ENCODE measurements at regions not wholly inside any gene's neighbourhood (a gene's known extent, or its start where the extent isn't known, plus 50 kb on each side); places are given as distances from the start of the nearest gene placed in this dataset.

DNA sequence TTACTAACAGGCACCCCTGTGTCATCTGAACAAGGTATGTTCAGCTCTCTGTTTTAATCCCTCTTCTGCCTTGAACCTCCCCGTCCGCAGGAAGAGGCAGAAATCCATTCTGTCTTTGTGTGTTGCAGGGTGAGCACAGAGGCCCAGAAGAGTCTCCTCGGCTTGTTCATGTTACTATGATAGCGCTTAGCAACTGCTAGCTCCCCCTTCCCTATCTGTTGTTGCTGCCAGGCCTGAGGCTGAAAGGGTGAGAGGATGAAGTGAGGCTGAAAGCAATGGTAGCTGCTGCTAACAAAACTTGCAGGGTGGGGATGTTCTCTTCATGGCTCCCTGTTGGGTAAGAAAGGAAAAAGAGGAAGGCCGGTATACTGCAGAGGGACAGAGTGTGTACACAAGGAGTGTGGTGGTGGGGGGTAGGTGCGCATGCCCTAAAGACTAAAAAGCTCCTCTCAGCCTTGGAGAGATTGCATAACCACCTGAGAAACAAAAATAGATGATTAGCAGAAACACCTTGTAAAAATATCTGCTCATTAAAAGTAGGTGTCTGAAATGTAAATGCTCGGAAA lies 55.2 kb upstream of the CITED2 start:
- CTCF ChIA-PET, result interaction anchor here (1.5 kb wide), 2 partner anchors 10 to 22 kb away, joined by 3 read pairs; no protein-coding TSS in a partner anchor
- TF ChIP-seq, protein P1, sequence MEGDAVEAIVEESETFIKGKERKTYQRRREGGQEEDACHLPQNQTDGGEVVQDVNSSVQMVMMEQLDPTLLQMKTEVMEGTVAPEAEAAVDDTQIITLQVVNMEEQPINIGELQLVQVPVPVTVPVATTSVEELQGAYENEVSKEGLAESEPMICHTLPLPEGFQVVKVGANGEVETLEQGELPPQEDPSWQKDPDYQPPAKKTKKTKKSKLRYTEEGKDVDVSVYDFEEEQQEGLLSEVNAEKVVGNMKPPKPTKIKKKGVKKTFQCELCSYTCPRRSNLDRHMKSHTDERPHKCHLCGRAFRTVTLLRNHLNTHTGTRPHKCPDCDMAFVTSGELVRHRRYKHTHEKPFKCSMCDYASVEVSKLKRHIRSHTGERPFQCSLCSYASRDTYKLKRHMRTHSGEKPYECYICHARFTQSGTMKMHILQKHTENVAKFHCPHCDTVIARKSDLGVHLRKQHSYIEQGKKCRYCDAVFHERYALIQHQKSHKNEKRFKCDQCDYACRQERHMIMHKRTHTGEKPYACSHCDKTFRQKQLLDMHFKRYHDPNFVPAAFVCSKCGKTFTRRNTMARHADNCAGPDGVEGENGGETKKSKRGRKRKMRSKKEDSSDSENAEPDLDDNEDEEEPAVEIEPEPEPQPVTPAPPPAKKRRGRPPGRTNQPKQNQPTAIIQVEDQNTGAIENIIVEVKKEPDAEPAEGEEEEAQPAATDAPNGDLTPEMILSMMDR (IDR thresholded peaks at IDR 0.05; ENCODE audit: control extremely low read depth, extremely low read depth, low read depth, missing control alignments), result no peak
- DNase-seq (ENCODE audit: extremely low spot score), result no peak
- POLR2A ChIA-PET, result no interaction called here

DNA sequence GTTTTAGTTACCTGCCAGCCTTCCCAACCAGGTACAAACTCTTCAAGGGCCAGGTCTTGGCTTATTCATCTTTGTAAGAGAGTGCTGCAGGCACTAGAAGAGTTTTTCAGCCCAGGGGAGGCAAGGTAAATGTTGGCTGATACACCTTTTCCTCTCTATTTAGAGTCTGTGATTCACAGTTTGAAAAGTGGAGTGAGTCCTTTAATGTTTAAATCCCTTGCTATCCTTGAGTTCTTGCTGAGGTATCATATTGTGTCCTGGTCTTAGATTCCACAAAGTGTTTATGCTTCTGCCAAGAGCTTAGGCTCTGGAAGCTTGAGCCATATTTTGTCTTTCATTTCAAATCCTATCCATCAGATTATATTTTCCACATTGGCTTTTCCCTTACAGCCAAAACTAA lies 52.8 kb upstream of the CITED2 start:
- no peak for DNase-seq (ENCODE audit: extremely low spot score)
- ChIA-PET POLR2A (no interaction called here), CTCF (interaction anchor here (0.8 to 1.6 kb wide), 2 partner anchors 11 to 21 kb away, joined by 3 to 5 read pairs; no protein-coding TSS in a partner anchor)
- TF ChIP-seq, protein P1 (IDR thresholded peaks at IDR 0.05; ENCODE audit: control extremely low read depth, extremely low read depth, low read depth, missing control alignments), result no peak

DNA sequence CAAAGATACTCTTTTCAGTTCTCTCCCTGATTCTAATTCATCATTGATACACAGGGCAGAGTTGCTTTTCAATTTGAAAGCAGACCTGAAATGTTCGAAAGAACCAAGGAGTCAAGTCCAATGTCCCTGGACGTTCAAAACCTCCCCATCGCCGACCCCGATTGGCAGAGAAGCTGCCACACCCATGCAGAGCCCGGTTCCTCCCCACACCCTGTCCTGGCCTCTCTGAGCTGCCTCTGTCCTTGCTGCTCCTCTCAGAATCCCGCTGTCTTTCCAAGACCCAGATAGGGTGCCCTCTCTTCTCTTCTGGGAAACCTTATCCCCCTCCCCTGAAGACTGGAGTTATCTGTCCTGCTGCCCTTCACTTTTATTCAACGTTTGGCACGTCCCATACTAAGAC lies 52.3 kb upstream of the CITED2 start:
- no peak for DNase-seq (ENCODE audit: extremely low spot score)
- TF ChIP-seq, protein P1 (IDR thresholded peaks at IDR 0.05; ENCODE audit: control extremely low read depth, extremely low read depth, low read depth, missing control alignments), result no peak
- ChIA-PET POLR2A (no interaction called here), CTCF (interaction anchor here (0.8 to 1.6 kb wide), 2 partner anchors 10 to 21 kb away, joined by 3 to 5 read pairs; no protein-coding TSS in a partner anchor)

DNA sequence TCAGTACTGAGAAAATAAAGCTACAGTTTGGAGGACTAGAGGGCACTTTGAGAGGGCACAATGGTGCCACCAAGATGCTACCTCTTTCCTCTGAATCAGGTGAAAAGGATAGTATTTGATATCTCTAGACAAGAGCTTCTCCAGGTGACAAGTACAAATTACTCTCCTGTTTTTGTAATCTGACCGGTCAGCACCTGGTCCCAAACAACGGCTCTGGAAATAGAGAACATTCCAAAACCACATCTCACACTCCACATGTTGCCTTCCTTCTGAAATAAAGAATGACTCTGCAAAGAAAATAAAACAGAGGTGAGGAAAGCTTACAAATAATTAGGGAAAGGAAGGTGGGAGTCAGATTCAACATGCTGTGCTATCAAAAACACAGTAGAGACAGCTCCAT lies 51.3 kb upstream of the CITED2 start:
- TF ChIP-seq, protein P1 (IDR thresholded peaks at IDR 0.05; ENCODE audit: control extremely low read depth, extremely low read depth, low read depth, missing control alignments), result no peak
- POLR2A ChIA-PET, result no interaction called here
- DNase-seq (ENCODE audit: extremely low spot score), result no peak
- CTCF ChIA-PET, result interaction anchor here (1.6 kb wide), 1 partner anchor 9 kb away, joined by 5 read pairs; no protein-coding TSS in a partner anchor

DNA sequence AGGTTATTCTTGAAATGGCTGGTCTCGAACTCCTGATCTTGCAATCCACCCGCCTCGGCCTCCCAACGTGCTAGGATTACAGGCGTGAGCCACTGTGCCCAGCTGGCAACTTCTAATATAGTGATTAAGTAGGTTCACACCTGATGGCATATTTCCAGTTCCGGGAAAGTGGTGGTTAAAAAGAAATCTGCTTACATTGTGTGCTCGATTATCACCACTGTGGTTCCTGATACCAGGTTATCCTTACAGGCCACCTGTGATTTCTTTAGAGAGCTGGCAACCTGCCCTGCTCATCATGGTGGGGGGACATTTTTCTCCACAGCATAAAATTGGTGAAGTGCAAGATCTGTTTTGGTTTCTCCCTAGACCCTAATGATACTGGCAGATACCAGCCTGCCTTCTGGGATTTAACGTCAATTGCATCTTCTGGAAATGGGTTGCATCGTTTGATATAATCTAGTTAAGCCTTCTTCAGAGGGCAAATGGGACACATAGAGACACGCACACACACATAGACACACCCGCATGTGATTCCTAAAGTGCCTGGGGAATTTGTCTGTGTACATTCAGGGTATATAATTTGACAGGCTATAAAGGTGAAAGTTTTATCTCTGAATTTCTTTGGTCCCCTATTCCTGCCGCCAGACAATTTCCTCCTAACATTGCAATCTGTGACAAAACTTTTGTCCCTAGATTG lies 49.7 kb upstream of the CITED2 start:
- DNase-seq (ENCODE audit: extremely low spot score), result no peak
- TF ChIP-seq, protein P1 (IDR thresholded peaks at IDR 0.05; ENCODE audit: control extremely low read depth, extremely low read depth, low read depth, missing control alignments), result no peak
- ChIA-PET CTCF (no interaction called here), POLR2A (no interaction called here)
